ENCODE measurements at regions not wholly inside any gene's neighbourhood (a gene's known extent, or its start where the extent isn't known, plus 50 kb on each side); places are given as distances from the start of the nearest gene placed in this dataset.

DNA sequence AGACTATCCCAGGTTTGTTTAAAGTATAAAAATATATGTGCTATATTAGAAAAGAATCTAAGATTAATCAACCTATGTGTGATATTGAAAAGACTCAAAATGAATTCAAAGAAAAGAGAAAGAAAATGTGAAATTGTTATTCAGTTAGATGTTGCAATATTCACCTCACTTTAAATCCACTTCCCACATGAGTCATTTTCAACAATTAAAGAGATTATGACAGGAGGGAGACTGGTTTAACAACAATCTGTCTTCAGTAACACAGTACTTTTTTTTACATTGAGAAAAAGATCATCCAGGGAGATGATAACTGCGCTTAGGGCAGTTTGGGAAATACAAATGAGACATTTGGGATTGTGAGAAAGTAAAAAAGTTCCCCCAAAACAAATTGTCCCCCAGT lies 1246.2 kb downstream of the SLITRK1 start:
- no peak for TF ChIP-seq CTCF (conservative IDR thresholded peaks at IDR 0.05; ENCODE audit: low read depth, low read length)
- no peak for TF ChIP-seq EZH2 (IDR thresholded peaks at IDR 0.05; ENCODE audit: low read length, unreplicated experiment)
- TF ChIP-seq EZH2phosphoT487 (IDR thresholded peaks at IDR 0.05; ENCODE audit: borderline replicate concordance, low read length) = no peak
